Kidney epithelial cell (primary cell): ENCODE measurements at regions not wholly inside any gene's neighbourhood (a gene's known extent, or its start where the extent isn't known, plus 50 kb on each side); places are given as distances from the start of the nearest gene placed in this dataset.

ENCODE experiments used
- DNase-seq: peaks from one replicate; pipeline ENCODE4 v3.0.0-alpha.2; 2010; ENCODE audit warnings: low read depth
- H3K27me3 ChIP-seq: 2 replicates; pipeline ENCODE4 v1.6.0; 2011; ENCODE audit warnings: low read length; ENCODE audit not compliant: control insufficient read depth, insufficient read depth
- H3K36me3 ChIP-seq: 2 replicates; pipeline ENCODE4 v1.5.1; 2011; ENCODE audit warnings: low read length; ENCODE audit not compliant: control insufficient read depth, insufficient read depth
- H3K4me3 ChIP-seq: 2 replicates; pipeline ENCODE4 v1.5.1; 2011; ENCODE audit warnings: low read depth, mild to moderate bottlenecking, control low read depth, low read length
- TF ChIP-seq, protein P1 (sequence below): IDR thresholded peaks from 2 replicates; pipeline ENCODE4 v1.5.1; 2011; ENCODE audit warnings: mild to moderate bottlenecking, moderate library complexity, low read length, control low read depth, inconsistent platforms; ENCODE audit not compliant: insufficient read depth, poor library complexity, severe bottlenecking

DNA sequence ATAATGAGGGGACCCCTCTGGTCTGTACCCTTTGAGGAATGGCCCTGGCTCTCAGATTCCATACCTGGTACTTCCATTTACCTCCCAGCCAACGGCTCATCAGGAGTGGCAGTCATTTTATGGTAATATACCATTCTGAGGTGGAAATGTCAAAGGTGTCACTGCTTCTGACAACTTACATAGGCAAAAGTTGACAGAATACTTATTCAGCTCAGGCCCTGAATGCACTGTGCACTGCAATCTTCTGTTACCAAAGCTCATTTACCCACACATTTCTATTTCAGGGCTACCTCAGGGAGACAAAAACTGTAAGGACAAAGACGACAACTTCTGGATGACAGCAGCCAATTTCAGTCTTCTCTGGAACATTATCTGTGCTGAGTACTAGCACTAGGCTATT lies 212.2 kb upstream of the TMEM260 start:
- no peak for DNase-seq
- Histone ChIP-seq H3K4me3 (no peak overlapping the region), H3K27me3 (no peaks in the 10 kb centered on the region), H3K36me3 (no peaks in the 10 kb centered on the region)
- TF ChIP-seq, protein P1, sequence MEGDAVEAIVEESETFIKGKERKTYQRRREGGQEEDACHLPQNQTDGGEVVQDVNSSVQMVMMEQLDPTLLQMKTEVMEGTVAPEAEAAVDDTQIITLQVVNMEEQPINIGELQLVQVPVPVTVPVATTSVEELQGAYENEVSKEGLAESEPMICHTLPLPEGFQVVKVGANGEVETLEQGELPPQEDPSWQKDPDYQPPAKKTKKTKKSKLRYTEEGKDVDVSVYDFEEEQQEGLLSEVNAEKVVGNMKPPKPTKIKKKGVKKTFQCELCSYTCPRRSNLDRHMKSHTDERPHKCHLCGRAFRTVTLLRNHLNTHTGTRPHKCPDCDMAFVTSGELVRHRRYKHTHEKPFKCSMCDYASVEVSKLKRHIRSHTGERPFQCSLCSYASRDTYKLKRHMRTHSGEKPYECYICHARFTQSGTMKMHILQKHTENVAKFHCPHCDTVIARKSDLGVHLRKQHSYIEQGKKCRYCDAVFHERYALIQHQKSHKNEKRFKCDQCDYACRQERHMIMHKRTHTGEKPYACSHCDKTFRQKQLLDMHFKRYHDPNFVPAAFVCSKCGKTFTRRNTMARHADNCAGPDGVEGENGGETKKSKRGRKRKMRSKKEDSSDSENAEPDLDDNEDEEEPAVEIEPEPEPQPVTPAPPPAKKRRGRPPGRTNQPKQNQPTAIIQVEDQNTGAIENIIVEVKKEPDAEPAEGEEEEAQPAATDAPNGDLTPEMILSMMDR: no peak

DNA sequence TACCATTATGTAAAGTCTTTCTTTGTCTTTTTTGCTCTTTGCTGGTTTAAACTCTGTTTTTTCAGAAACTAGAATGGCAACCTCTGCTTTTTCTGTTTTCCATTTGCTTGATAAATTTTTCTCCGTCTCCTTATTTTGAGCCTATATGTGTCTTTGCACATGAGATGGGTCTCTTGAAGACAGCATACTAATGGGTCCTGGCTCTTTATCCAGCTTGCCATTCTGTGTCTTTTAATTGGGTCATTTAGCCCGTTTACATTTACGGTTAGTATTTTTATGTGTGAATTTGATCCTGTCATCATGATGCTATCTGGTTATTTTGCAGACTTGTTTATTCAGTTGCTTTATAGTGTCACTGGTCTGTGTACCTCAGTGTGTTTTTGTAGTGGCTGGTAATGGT lies 207.9 kb upstream of the TMEM260 start:
- no peaks in the 10 kb centered on the region for H3K36me3 ChIP-seq
- H3K27me3 ChIP-seq: no peaks in the 10 kb centered on the region
- DNase-seq: no peak
- H3K4me3 ChIP-seq: no peak overlapping the region
- TF ChIP-seq, protein P1: no peak

DNA sequence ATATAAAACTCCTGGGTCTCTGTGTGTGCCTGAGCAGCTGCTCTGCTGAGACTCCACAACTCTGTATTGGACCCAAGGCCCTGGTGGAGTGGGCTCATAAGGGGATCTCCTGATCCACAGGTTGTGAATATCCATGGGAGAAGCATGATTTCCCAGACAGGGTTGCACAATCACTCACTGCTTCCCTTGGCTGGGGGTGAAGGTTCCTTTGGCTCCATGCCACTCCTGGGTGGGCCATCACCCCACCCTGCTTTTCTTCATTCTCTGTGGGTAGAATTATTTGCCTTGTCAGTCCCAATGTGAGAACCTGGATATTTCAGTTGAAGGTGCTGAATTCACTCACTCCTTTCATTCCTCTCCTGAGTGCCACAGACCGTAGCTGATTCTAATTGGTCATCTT lies 205.2 kb upstream of the TMEM260 start:
- DNase-seq: no peak
- Histone ChIP-seq H3K36me3 (no peaks in the 10 kb centered on the region), H3K4me3 (no peak overlapping the region), H3K27me3 (no peaks in the 10 kb centered on the region)
- TF ChIP-seq, protein P1: no peak

DNA sequence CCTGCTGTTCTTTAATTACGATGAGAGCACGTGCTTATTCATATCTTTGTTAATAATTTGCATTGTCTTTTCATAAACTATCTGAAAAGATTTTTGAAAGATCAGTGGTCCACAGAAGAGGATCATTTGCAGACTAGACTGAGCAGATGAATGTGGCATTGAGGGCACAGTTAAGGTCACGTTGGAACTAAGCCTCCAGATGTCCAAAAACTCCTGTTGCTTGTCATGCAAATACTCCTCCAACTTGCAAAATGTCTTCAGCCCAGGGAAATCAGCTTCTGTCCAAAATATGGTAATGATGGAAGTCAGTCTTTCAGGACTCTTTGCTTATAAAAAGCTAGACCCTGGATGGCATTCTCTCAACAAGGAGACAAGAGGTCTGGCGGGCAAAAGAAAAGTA lies 201.6 kb upstream of the TMEM260 start:
- TF ChIP-seq, protein P1: no peak
- DNase-seq: no peak
- Histone ChIP-seq H3K4me3 (no peak overlapping the region), H3K27me3 (no peaks in the 10 kb centered on the region), H3K36me3 (no peaks in the 10 kb centered on the region)

DNA sequence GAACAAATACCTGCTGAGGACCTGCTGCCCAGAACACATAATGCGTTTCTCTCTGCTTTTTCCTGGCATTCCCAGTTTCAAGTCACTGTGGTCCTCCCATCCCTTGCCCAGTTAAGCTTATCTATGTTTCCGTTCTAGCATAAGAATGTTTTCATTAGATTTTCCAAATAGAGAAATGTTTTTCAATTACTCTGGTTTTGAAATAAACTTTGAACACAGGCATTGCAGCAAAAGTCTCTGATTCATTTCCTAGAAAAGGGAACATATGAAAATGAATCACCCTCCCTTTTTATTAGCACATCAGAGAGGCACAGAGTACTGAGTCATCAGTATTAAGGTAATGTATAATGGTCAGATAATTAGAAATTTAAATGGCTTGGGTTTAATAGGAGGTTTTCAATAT lies 201.1 kb upstream of the TMEM260 start:
- DNase-seq: peak; percentile 14
- Histone ChIP-seq H3K36me3 (no peaks in the 10 kb centered on the region), H3K27me3 (no peaks in the 10 kb centered on the region), H3K4me3 (no peak overlapping the region)
- TF ChIP-seq, protein P1: no peak

DNA sequence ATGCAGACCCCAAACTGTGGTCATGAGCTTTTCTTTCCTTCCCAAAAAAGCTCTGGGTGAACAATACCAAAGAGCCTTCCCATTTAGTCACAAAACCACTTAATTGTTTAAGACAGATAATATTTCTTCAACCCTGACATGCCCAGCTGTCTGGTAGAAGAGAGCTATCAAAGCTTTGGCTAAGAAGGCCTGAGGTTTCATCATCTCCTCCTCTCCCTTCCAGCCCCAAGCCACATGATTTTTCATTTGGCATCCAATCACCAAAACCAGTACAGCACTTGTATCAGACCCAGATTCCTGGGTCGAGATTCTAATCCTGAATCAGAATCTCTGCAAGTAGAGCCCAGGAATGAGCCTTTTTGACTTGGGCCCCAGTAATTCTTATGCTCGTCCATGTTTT lies 199.6 kb upstream of the TMEM260 start:
- no peaks in the 10 kb centered on the region for H3K36me3 ChIP-seq
- TF ChIP-seq, protein P1: no peak
- DNase-seq: no peak
- H3K4me3 ChIP-seq: no peak overlapping the region
- H3K27me3 ChIP-seq: no peaks in the 10 kb centered on the region
